SK-N-SH (cell line): ENCODE measurements at regions not wholly inside any gene's neighbourhood (a gene's known extent, or its start where the extent isn't known, plus 50 kb on each side); places are given as distances from the start of the nearest gene placed in this dataset.

Source experiments
- CTCF ChIP-seq: fragments of 200-600 bp; sonication (generic); IDR thresholded peaks from 2 replicates; pipeline ENCODE4 v1.6.1; 2017; ENCODE audit warnings: antibody characterized with exemption, mild to moderate bottlenecking, moderate library complexity
- JUND ChIP-seq: IDR thresholded peaks from 2 replicates; pipeline ENCODE4 v1.4.0; 2012
- MXI1 ChIP-seq: IDR thresholded peaks from 2 replicates; pipeline ENCODE4 v1.6.1; 2012; ENCODE audit warnings: mild to moderate bottlenecking, low read depth, low read length, improper control_type of control experiment

GRCh38 chr10:45505311-45505710 is 131.3 kb downstream of the ALOX5 start:
- TF ChIP-seq CTCF: no peak
- peak; percentile 37; the same call in 1 of the 2 replicates for TF ChIP-seq MXI1
- no peak for TF ChIP-seq JUND
